ENCODE measurements at regions not wholly inside any gene's neighbourhood (a gene's known extent, or its start where the extent isn't known, plus 50 kb on each side); places are given as distances from the start of the nearest gene placed in this dataset.

GRCh38 chr2:195509551-195509950 lies 147.5 kb upstream of the SLC39A10 start:
- TF ChIP-seq CTCF (tag by site-specific recombination; IDR thresholded peaks at IDR 0.05) (no peak), ZNF292 (tag by site-specific recombination; IDR thresholded peaks at IDR 0.05; ENCODE audit: borderline replicate concordance, low read depth) (no peak), ZNF10 (tag by site-specific recombination; IDR thresholded peaks at IDR 0.05) (no peak), ZNF362 (tag by site-specific recombination; IDR thresholded peaks at IDR 0.05) (no peak), KLF1 (tag by site-specific recombination; IDR thresholded peaks at IDR 0.05) (no peak), TRIM28 (IDR thresholded peaks at IDR 0.05; ENCODE audit: borderline replicate concordance, low read length) (no peak), ZNF830 (tag by site-specific recombination; IDR thresholded peaks at IDR 0.05; ENCODE audit: low read depth) (no peak)
